Upper lobe of left lung (tissue), 4 donors: ENCODE measurements at regions not wholly inside any gene's neighbourhood (a gene's known extent, or its start where the extent isn't known, plus 50 kb on each side); places are given as distances from the start of the nearest gene placed in this dataset.

Experiments used
- CTCF ChIP-seq, 6 experiments: fragments of 450-650 bp in 4 of 6; fragments of 200-600 bp in 2 of 6; sonication (generic) in 2 of 6; IDR thresholded peaks; one replicate each; pipeline ENCODE4 v1.5.1; 2016 to 2019; ENCODE audit warnings: antibody characterized with exemption in 6 of 6
- POLR2A ChIP-seq, 4 donors: fragments of 450-650 bp; IDR thresholded peaks; one replicate each; pipeline ENCODE4 v1.5.1; 2016 to 2017; ENCODE audit warnings: antibody characterized with exemption in 4 of 4, mild to moderate bottlenecking in 2 of 4

DNA sequence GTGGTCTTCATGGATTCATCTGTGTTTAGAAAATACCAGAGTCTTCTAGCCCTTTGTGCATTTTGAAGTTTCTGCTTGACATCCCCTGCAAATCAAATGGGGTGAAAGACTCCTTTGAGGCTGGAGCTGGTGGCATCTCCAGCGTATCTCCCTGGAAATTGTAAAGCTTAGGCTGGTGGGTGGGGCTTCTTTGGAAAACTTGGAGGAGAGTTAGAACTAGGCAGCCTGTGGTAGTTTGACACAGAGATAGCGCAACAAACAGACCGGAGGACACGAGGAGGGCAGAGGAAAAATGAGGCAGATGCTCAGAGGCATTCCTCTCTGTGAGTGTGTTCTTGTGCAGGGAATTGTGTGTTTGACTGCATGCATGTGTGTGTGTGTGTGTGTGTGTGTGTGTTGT lies 116.3 kb downstream of the IRX5 start:
- TF ChIP-seq POLR2A (IDR thresholded peaks at IDR 0.05) (no peak), CTCF (IDR thresholded peaks at IDR 0.05) (no peak)
